Mesenchymal stem cell (in vitro differentiated cells and primary cell): ENCODE measurements at regions not wholly inside any gene's neighbourhood (a gene's known extent, or its start where the extent isn't known, plus 50 kb on each side); places are given as distances from the start of the nearest gene placed in this dataset.

Source experiments
- DNase-seq: peaks from one replicate; pipeline ENCODE4 v3.0.0-alpha.2; 2013
- H2AFZ ChIP-seq: one replicate; pipeline ENCODE4 v1.6.1; 2013; ENCODE audit warnings: low read depth, mild to moderate bottlenecking, control low read depth, inconsistent platforms, low read length, moderate library complexity
- H2AK5ac ChIP-seq: 2 replicates; pipeline ENCODE4 v1.6.1; 2013; ENCODE audit warnings: low read length, moderate library complexity, mild to moderate bottlenecking, inconsistent platforms; ENCODE audit not compliant: severe bottlenecking
- H2BK120ac ChIP-seq: one replicate; pipeline ENCODE4 v1.6.1; 2013; ENCODE audit warnings: low read depth, mild to moderate bottlenecking, inconsistent platforms, low read length, moderate library complexity
- H2BK12ac ChIP-seq, 2 experiments: one replicate each; pipeline ENCODE4 v1.6.1; 2013; ENCODE audit warnings: inconsistent platforms in 2 of 2, low read length in 2 of 2, mild to moderate bottlenecking in 2 of 2, moderate library complexity in 2 of 2, control low read depth in 1 of 2
- H2BK15ac ChIP-seq: one replicate; pipeline ENCODE4 v1.6.1; 2013; ENCODE audit warnings: mild to moderate bottlenecking, low read depth, inconsistent platforms; ENCODE audit not compliant: poor library complexity, severe bottlenecking
- H2BK5ac ChIP-seq: 2 replicates; pipeline ENCODE4 v1.6.1; 2013; ENCODE audit warnings: low read depth, mild to moderate bottlenecking, low read length, control low read depth, inconsistent platforms; ENCODE audit not compliant: poor library complexity, severe bottlenecking
- H3K14ac ChIP-seq, 2 experiments: one replicate each; pipeline ENCODE4 v1.6.1; 2013; ENCODE audit warnings: inconsistent platforms in 2 of 2, low read length in 2 of 2, control low read depth in 1 of 2, mild to moderate bottlenecking in 1 of 2, moderate library complexity in 1 of 2
- H3K18ac ChIP-seq, 2 experiments: one replicate each; pipeline ENCODE4 v1.6.1; 2013; ENCODE audit warnings: inconsistent platforms in 2 of 2, low read length in 2 of 2, control low read depth in 1 of 2, low read depth in 1 of 2, mild to moderate bottlenecking in 1 of 2
- H3K23ac ChIP-seq, 2 experiments: one replicate each; pipeline ENCODE4 v1.6.1; 2013; ENCODE audit warnings: inconsistent platforms in 2 of 2, low read length in 2 of 2, mild to moderate bottlenecking in 2 of 2, moderate library complexity in 2 of 2, control low read depth in 1 of 2
- H3K27ac ChIP-seq: 2 replicates; pipeline ENCODE4 v1.5.1; 2013; ENCODE audit warnings: mild to moderate bottlenecking, moderate library complexity, low read length, control low read depth, inconsistent platforms; ENCODE audit not compliant: poor library complexity, severe bottlenecking
- H3K27me3 ChIP-seq, 2 experiments: 2 replicates each; pipeline versions ENCODE4 v1.6.1 to v1.7.0; 2013; ENCODE audit warnings: low read length in 2 of 2, mild to moderate bottlenecking in 2 of 2, moderate library complexity in 2 of 2, control low read depth in 1 of 2, inconsistent platforms in 1 of 2; ENCODE audit not compliant: control insufficient read depth in 1 of 2, insufficient read depth in 1 of 2
- H3K36me3 ChIP-seq, 2 experiments: 2 replicates each; pipeline versions ENCODE4 v1.6.1 to v1.7.0; 2013; ENCODE audit warnings: low read length in 2 of 2, control low read depth in 1 of 2, inconsistent platforms in 1 of 2, low read depth in 1 of 2, mild to moderate bottlenecking in 1 of 2; ENCODE audit not compliant: insufficient read depth in 2 of 2, control insufficient read depth in 1 of 2
- H3K4ac ChIP-seq, 2 experiments: one replicate each; pipeline ENCODE4 v1.6.1; 2013; ENCODE audit warnings: inconsistent platforms in 2 of 2, low read length in 2 of 2, mild to moderate bottlenecking in 2 of 2, moderate library complexity in 2 of 2, control low read depth in 1 of 2, low read depth in 1 of 2
- H3K4me1 ChIP-seq: 2 replicates; pipeline ENCODE4 v1.6.1; 2013; ENCODE audit warnings: low read depth, low read length, control low read depth; ENCODE audit not compliant: control insufficient read depth, insufficient read depth
- H3K4me2 ChIP-seq: 2 replicates; pipeline ENCODE4 v1.6.1; 2013; ENCODE audit warnings: low read length, mild to moderate bottlenecking, inconsistent platforms; ENCODE audit not compliant: poor library complexity, severe bottlenecking
- H3K4me3 ChIP-seq, 2 experiments: 2 replicates each; pipeline versions ENCODE4 v1.5.1 to v1.7.0; 2013; ENCODE audit warnings: low read length in 2 of 2, mild to moderate bottlenecking in 2 of 2, control low read depth in 1 of 2, low read depth in 1 of 2; ENCODE audit not compliant: insufficient read depth in 1 of 2
- H3K79me1 ChIP-seq: replicated peaks from 2 replicates; pipeline ENCODE4 v1.6.1; 2013; ENCODE audit warnings: mild to moderate bottlenecking, control low read depth, low read length, inconsistent platforms; ENCODE audit not compliant: poor library complexity, severe bottlenecking
- H3K9ac ChIP-seq: 2 replicates; pipeline ENCODE4 v1.7.0; 2013; ENCODE audit warnings: mild to moderate bottlenecking, low read length, moderate library complexity
- H3K9me3 ChIP-seq: 2 replicates; pipeline ENCODE4 v1.7.0; 2013; ENCODE audit warnings: mild to moderate bottlenecking, low read length; ENCODE audit not compliant: control insufficient read depth
- H4K8ac ChIP-seq: one replicate; pipeline ENCODE4 v1.6.1; 2013; ENCODE audit warnings: inconsistent platforms, mild to moderate bottlenecking, low read length, moderate library complexity
- H4K91ac ChIP-seq: one replicate; pipeline ENCODE4 v1.6.1; 2013; ENCODE audit warnings: mild to moderate bottlenecking, low read length, inconsistent platforms
- WGBS: methylation state at CpG from one replicate; pipeline ENCODE4 v1.1.7; 2013; ENCODE audit warnings: mixed read lengths; 5-methylcytosine and 5-hydroxymethylcytosine counted together

GRCh38 chr13:111916201-111916600, 150.7 kb upstream of the SOX1 start:
- no peak overlapping the region for H4K91ac ChIP-seq
- no peak overlapping the region for H3K9ac ChIP-seq
- H3K36me3 ChIP-seq: no peaks in the 10 kb centered on the region
- H3K4me3 ChIP-seq: no peak overlapping the region
- H3K9me3 ChIP-seq: no peaks in the 10 kb centered on the region
- no peak for DNase-seq
- H3K4ac ChIP-seq: no peak overlapping the region
- H4K8ac ChIP-seq: no peak overlapping the region
- H3K23ac ChIP-seq: no peak overlapping the region
- no peaks in the 10 kb centered on the region for H3K79me1 ChIP-seq
- no peak overlapping the region for H2BK5ac ChIP-seq
- WGBS: 69% methylated on average over 6 of the region's 6 CpGs
- no peaks in the 10 kb centered on the region for H3K27me3 ChIP-seq
- no peak overlapping the region for H2BK120ac ChIP-seq
- no peak overlapping the region for H3K27ac ChIP-seq
- H2AFZ ChIP-seq: no peak overlapping the region
- no peak overlapping the region for H3K14ac ChIP-seq
- H3K18ac ChIP-seq: no peak overlapping the region
- no peak overlapping the region for H2BK12ac ChIP-seq
- no peaks in the 10 kb centered on the region for H3K4me1 ChIP-seq
- H3K4me2 ChIP-seq: no peak overlapping the region
- no peak overlapping the region for H2BK15ac ChIP-seq
- no peak overlapping the region for H2AK5ac ChIP-seq

DNA sequence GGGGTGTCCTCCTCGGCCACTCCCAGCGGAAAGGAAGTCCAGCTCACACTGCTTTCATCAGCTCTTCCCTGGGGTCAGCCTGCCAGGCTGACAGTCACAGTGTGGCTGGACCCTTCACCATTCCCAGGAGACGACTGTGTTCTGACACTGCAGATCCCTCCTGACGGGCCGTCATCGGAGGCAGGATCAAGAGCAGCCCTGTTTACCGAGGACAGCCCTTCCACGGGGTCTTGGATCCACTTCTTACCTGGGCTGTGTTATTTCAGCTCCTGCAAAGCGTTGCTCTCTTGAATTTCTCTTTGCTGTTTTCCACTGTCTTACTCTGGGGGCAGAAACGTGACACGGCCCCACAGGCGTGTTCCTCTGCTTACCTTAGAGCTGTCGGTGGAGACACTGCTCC, 149.9 kb upstream of the SOX1 start:
- H2BK120ac ChIP-seq: no peak overlapping the region
- H3K4me3 ChIP-seq: no peak overlapping the region
- no peak overlapping the region for H3K23ac ChIP-seq
- H4K91ac ChIP-seq: no peak overlapping the region
- H3K27me3 ChIP-seq: no peaks in the 10 kb centered on the region
- H3K79me1 ChIP-seq: no peaks in the 10 kb centered on the region
- no peak overlapping the region for H3K4ac ChIP-seq
- H3K27ac ChIP-seq: no peak overlapping the region
- no peak overlapping the region for H4K8ac ChIP-seq
- H3K18ac ChIP-seq: no peak overlapping the region
- H3K14ac ChIP-seq: no peak overlapping the region
- no peak overlapping the region for H3K4me2 ChIP-seq
- H3K4me1 ChIP-seq: no peaks in the 10 kb centered on the region
- no peak overlapping the region for H2AK5ac ChIP-seq
- no peak overlapping the region for H2AFZ ChIP-seq
- H2BK12ac ChIP-seq: no peak overlapping the region
- no peaks in the 10 kb centered on the region for H3K9me3 ChIP-seq
- H2BK5ac ChIP-seq: no peak overlapping the region
- WGBS: 86% methylated on average over 13 of the region's 13 CpGs
- DNase-seq: no peak
- no peaks in the 10 kb centered on the region for H3K36me3 ChIP-seq
- H3K9ac ChIP-seq: no peak overlapping the region
- H2BK15ac ChIP-seq: no peak overlapping the region

DNA sequence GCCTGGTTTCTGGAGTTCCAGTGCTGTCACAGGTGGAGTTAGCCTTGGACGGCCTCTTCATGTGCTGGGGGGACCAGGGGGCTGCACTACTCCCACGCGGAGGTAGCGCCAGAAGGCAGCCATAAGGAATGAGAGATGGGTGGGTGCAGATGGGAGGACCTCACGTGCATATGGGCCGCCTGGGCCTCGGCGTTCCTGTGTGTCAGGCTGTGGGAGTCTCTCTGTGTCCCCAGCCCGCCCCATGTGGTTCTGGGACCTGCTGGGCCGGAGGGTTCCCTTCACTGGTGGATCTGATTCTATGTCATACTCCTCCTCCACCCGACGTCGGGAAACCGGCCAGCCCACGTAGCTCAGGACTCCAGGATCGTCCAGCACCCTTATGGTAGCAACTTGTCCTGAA, 149.0 kb upstream of the SOX1 start:
- Histone ChIP-seq H3K4me3 (no peak overlapping the region), H2BK15ac (no peak overlapping the region), H2AFZ (no peak overlapping the region), H3K79me1 (no peaks in the 10 kb centered on the region), H3K14ac (no peak overlapping the region), H3K4ac (no peak overlapping the region), H3K36me3 (no peaks in the 10 kb centered on the region), H2BK12ac (no peak overlapping the region), H3K4me1 (no peaks in the 10 kb centered on the region), H2BK120ac (no peak overlapping the region), H3K27me3 (no peaks in the 10 kb centered on the region), H3K9me3 (no peaks in the 10 kb centered on the region), H4K91ac (no peak overlapping the region), H3K23ac (no peak overlapping the region), H3K27ac (no peak overlapping the region), H4K8ac (no peak overlapping the region), H3K4me2 (no peak overlapping the region), H2AK5ac (no peak overlapping the region), H3K9ac (no peak overlapping the region), H2BK5ac (no peak overlapping the region), H3K18ac (no peak overlapping the region)
- 82% methylated on average over 16 of the region's 16 CpGs for WGBS
- DNase-seq: no peak

DNA sequence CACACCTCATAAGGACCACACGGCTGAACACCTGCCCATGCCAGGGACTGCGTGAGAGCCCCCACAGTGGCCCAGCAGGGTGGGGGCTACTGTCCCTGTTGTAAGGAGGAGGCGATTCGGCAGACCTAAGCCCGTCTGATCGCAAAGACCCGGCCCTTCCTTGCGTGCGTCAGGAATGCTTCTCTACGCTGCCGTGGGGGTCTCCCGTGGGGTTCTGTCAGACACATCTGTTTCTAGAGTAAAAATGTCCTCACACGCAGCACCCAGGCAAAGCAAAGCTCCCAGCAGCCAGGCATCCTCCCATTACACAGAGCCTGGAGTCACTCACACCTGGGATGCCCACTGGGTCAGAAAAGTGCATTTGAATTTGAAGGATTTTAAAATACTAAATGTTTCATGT, 147.7 kb upstream of the SOX1 start:
- Histone ChIP-seq H3K27me3 (no peaks in the 10 kb centered on the region), H2BK15ac (no peak overlapping the region), H3K27ac (no peak overlapping the region), H3K4me3 (no peak overlapping the region), H2BK120ac (no peak overlapping the region), H3K9me3 (no peaks in the 10 kb centered on the region), H2AFZ (no peak overlapping the region), H2BK12ac (no peak overlapping the region), H3K14ac (no peak overlapping the region), H3K36me3 (no peaks in the 10 kb centered on the region), H3K79me1 (no peaks in the 10 kb centered on the region), H3K4ac (no peak overlapping the region), H3K4me2 (no peak overlapping the region), H3K9ac (no peak overlapping the region), H4K8ac (no peak overlapping the region), H3K4me1 (no peaks in the 10 kb centered on the region), H3K23ac (no peak overlapping the region), H3K18ac (no peak overlapping the region), H2AK5ac (no peak overlapping the region), H4K91ac (no peak overlapping the region), H2BK5ac (no peak overlapping the region)
- DNase-seq: no peak
- 92% methylated on average over 12 of the region's 13 CpGs for WGBS
